ENCODE measurements at regions not wholly inside any gene's neighbourhood (a gene's known extent, or its start where the extent isn't known, plus 50 kb on each side); places are given as distances from the start of the nearest gene placed in this dataset.

DNA sequence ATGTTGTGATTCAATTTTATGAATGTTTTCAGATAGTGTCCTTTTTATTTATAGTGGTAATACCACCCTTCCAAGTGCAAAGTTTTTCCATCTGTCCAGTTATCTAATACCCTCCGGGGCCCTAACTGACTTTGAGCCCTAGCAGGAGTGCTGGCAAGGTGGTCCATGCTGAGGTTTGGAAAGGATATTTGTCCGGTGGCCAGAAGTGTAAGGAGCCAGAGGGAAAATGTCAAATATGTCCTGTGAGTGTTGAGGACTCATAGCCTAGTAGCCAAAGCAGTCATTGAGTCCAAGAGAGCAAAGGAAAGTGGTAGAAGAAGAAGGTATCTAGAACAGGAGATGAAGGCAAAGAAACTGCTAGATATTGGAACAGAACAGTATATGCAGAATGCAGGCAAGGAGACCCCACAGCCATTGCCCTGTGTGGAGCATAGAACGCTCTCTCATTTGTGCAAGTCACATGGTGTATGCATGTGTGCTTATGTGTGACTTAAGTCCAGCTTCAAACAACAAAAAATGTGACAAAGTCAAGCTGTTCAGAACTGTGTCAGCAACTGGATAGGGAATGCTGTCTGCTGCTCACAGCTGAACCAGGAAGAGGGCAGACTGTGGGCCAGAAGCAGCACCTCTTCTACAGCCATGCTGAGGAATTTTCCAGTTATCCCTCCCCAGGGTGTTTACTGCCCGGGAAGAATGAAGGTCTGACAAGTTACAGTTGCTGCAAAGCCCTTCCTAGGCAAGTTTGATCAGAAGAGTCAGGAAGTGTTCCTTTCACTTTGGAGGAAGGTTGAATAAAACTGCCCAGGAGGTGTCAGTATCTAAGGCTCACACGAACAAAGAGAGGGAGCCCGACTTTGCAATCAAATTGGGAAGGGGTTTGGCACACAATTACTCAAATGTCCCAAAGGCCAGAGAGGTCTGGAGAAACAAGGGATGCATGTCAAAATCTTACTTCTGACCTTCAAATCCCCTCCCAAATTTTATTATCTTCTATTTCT, 463.3 kb upstream of the DMAC1 start:
- no peak for TF ChIP-seq POLR2AphosphoS5 (IDR thresholded peaks at IDR 0.05)
- TF ChIP-seq POLR2A (IDR thresholded peaks at IDR 0.05; ENCODE audit: low read depth), result no peak
- TF ChIP-seq, protein P1, sequence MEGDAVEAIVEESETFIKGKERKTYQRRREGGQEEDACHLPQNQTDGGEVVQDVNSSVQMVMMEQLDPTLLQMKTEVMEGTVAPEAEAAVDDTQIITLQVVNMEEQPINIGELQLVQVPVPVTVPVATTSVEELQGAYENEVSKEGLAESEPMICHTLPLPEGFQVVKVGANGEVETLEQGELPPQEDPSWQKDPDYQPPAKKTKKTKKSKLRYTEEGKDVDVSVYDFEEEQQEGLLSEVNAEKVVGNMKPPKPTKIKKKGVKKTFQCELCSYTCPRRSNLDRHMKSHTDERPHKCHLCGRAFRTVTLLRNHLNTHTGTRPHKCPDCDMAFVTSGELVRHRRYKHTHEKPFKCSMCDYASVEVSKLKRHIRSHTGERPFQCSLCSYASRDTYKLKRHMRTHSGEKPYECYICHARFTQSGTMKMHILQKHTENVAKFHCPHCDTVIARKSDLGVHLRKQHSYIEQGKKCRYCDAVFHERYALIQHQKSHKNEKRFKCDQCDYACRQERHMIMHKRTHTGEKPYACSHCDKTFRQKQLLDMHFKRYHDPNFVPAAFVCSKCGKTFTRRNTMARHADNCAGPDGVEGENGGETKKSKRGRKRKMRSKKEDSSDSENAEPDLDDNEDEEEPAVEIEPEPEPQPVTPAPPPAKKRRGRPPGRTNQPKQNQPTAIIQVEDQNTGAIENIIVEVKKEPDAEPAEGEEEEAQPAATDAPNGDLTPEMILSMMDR (IDR thresholded peaks at IDR 0.05), result no peak
- no peak for TF ChIP-seq EP300 (IDR thresholded peaks at IDR 0.05)
